Naive B cell (primary cell): ENCODE measurements at regions not wholly inside any gene's neighbourhood (a gene's known extent, or its start where the extent isn't known, plus 50 kb on each side); places are given as distances from the start of the nearest gene placed in this dataset.

Source experiments
- ATAC-seq, 2 donors: fragments of 150-1000 bp; cut with Tn5 transposase; 2 replicates each; pipeline ENCODE4 v1.10.0; 2021; ENCODE audit warnings: low read depth in 2 of 2, mild to moderate bottlenecking in 2 of 2, moderate library complexity in 2 of 2
- DNase-seq: peaks from one replicate; pipeline ENCODE4 v3.0.0; 2022
- H3K27ac Mint-ChIP-seq, 6 donors: one replicate each; pipeline ENCODE4 v1.8.0; 2020 to 2022; ENCODE audit warnings: mild to moderate bottlenecking in 6 of 6, mixed read lengths in 6 of 6, moderate library complexity in 5 of 6, inconsistent platforms in 2 of 6
- H3K27me3 Mint-ChIP-seq, 3 donors: one replicate each; pipeline ENCODE4 v1.8.0; 2021 to 2022; ENCODE audit warnings: mixed read lengths in 3 of 3, mild to moderate bottlenecking in 1 of 3
- H3K36me3 Mint-ChIP-seq, 2 donors: one replicate each; pipeline ENCODE4 v1.8.0; 2020 to 2022; ENCODE audit warnings: mixed read lengths in 2 of 2, inconsistent platforms in 1 of 2, mild to moderate bottlenecking in 1 of 2
- H3K4me1 Mint-ChIP-seq, 3 donors: one replicate each; pipeline ENCODE4 v1.8.0; 2020 to 2022; ENCODE audit warnings: mixed read lengths in 3 of 3, inconsistent platforms in 1 of 3, mild to moderate bottlenecking in 1 of 3, moderate library complexity in 1 of 3
- H3K4me3 Mint-ChIP-seq, 8 donors: one replicate each; pipeline ENCODE4 v1.8.0; 2020 to 2022; ENCODE audit warnings: mild to moderate bottlenecking in 8 of 8, mixed read lengths in 8 of 8, moderate library complexity in 8 of 8, inconsistent platforms in 2 of 8
- H3K9me3 Mint-ChIP-seq, 7 donors: one replicate each; pipeline ENCODE4 v1.8.0; 2020 to 2022; ENCODE audit warnings: mixed read lengths in 7 of 7, mild to moderate bottlenecking in 5 of 7, inconsistent platforms in 2 of 7, moderate library complexity in 1 of 7

- ATAC-seq (no peak), DNase-seq (no peak)
- Mint-ChIP-seq H3K27me3 (peaks cover 5 to 23% (median 7%) of the 10 kb centered on the region in 3 donors), H3K36me3 (peaks cover 3 to 16% of the 10 kb centered on the region in 2 donors), H3K4me3 (no peak overlapping the region), H3K4me1 (no peaks in the 10 kb centered on the region), H3K9me3 (peaks cover 5 to 30% (median 25%) of the 10 kb centered on the region in 7 donors), H3K27ac (no peak overlapping the region)
These were observed 51.7 kb upstream of the NFKBIA start for GRCh38 chr14:35456261-35456660.

- no peak for DNase-seq
- H3K4me1 Mint-ChIP-seq: no peaks in the 10 kb centered on the region
- peak overlapping the region in 1 of 8 donors; percentile 22 for H3K4me3 Mint-ChIP-seq
- H3K27ac Mint-ChIP-seq: no peak overlapping the region
- H3K9me3 Mint-ChIP-seq: peaks cover 5 to 30% (median 25%) of the 10 kb centered on the region in 7 donors
- ATAC-seq: no peak
- peaks cover 3 to 16% of the 10 kb centered on the region in 2 donors for H3K36me3 Mint-ChIP-seq
- H3K27me3 Mint-ChIP-seq: peaks cover 5 to 23% (median 7%) of the 10 kb centered on the region in 3 donors
These were observed 53.9 kb upstream of the NFKBIA start for GRCh38 chr14:35458442-35458841.

GRCh38 chr14:35459776-35460175 is 55.2 kb upstream of the NFKBIA start:
- Mint-ChIP-seq H3K36me3 (peaks cover 3 to 16% of the 10 kb centered on the region in 2 donors), H3K9me3 (peaks cover 5 to 30% (median 25%) of the 10 kb centered on the region in 7 donors), H3K4me3 (no peak overlapping the region), H3K27ac (no peak overlapping the region), H3K27me3 (peaks cover 12 to 29% (median 14%) of the 10 kb centered on the region in 3 donors), H3K4me1 (no peaks in the 10 kb centered on the region)
- DNase-seq (no peak), ATAC-seq (no peak)

GRCh38 chr14:35470755-35471154 is 63.2 kb upstream of the INSM2 start:
- peaks cover 0 to 2% (median 0%) of the 10 kb centered on the region in 3 donors for H3K4me1 Mint-ChIP-seq
- H3K27ac Mint-ChIP-seq: no peak overlapping the region
- H3K27me3 Mint-ChIP-seq: peaks cover 36 to 43% (median 41%) of the 10 kb centered on the region in 3 donors
- H3K9me3 Mint-ChIP-seq: peaks cover 0 to 16% (median 0%) of the 10 kb centered on the region in 7 donors
- ATAC-seq (no peak), DNase-seq (no peak)
- no peak overlapping the region for H3K4me3 Mint-ChIP-seq
- no peaks in the 10 kb centered on the region for H3K36me3 Mint-ChIP-seq

GRCh38 chr14:35471803-35472202 is 62.2 kb upstream of the INSM2 start:
- H3K27me3 Mint-ChIP-seq: peaks cover 30 to 43% (median 39%) of the 10 kb centered on the region in 3 donors
- DNase-seq (no peak), ATAC-seq (no peak)
- no peak overlapping the region for H3K27ac Mint-ChIP-seq
- H3K4me3 Mint-ChIP-seq: no peak overlapping the region
- H3K4me1 Mint-ChIP-seq: peaks cover 0 to 2% (median 0%) of the 10 kb centered on the region in 3 donors
- no peaks in the 10 kb centered on the region for H3K36me3 Mint-ChIP-seq
- peaks cover 0 to 7% (median 0%) of the 10 kb centered on the region in 7 donors for H3K9me3 Mint-ChIP-seq

- H3K4me3 Mint-ChIP-seq: no peak overlapping the region
- H3K9me3 Mint-ChIP-seq: no peaks in the 10 kb centered on the region
- peaks cover 0 to 2% (median 0%) of the 10 kb centered on the region in 3 donors for H3K4me1 Mint-ChIP-seq
- no peaks in the 10 kb centered on the region for H3K36me3 Mint-ChIP-seq
- no peak overlapping the region for H3K27ac Mint-ChIP-seq
- ATAC-seq: no peak
- DNase-seq: no peak
- H3K27me3 Mint-ChIP-seq: peaks cover 31 to 43% (median 33%) of the 10 kb centered on the region in 3 donors
These were observed 59.6 kb upstream of the INSM2 start for GRCh38 chr14:35474323-35474722.

- Mint-ChIP-seq H3K4me1 (no peaks in the 10 kb centered on the region), H3K27ac (no peak overlapping the region), H3K4me3 (no peak overlapping the region), H3K9me3 (no peaks in the 10 kb centered on the region), H3K27me3 (peaks cover 18 to 22% (median 19%) of the 10 kb centered on the region in 3 donors), H3K36me3 (no peaks in the 10 kb centered on the region)
- ATAC-seq: no peak
- DNase-seq: no peak
These were observed 53.7 kb upstream of the INSM2 start for GRCh38 chr14:35480119-35480769.

- Mint-ChIP-seq H3K36me3 (no peaks in the 10 kb centered on the region), H3K27ac (no peak overlapping the region), H3K4me1 (no peaks in the 10 kb centered on the region), H3K27me3 (peaks cover 10 to 19% (median 10%) of the 10 kb centered on the region in 3 donors), H3K9me3 (peaks cover 0 to 2% (median 0%) of the 10 kb centered on the region in 7 donors), H3K4me3 (no peak overlapping the region)
- ATAC-seq: no peak
- no peak for DNase-seq
These were observed 50.9 kb upstream of the INSM2 start for GRCh38 chr14:35482994-35483515.
